Activated CD4-positive, alpha-beta T cell treated with anti-CD3 and anti-CD28 coated beads, Interleukin-10, Interleukin-2, amounts not matched to agents 100 ng/mL and 50 ng/mL, durations not matched to agents 16 hours and 8 hours (primary cell): ENCODE measurements at regions not wholly inside any gene's neighbourhood (a gene's known extent, or its start where the extent isn't known, plus 50 kb on each side); places are given as distances from the start of the nearest gene placed in this dataset.
A peak's percentile ranks its signal among the peaks of the same experiment; 100 is the strongest.

Source experiments
- DNase-seq: peaks from one replicate; pipeline ENCODE4 v3.0.0-alpha.2; 2020

- no peak for DNase-seq
Observed at GRCh38 chr2:5467178-5467905, 224.8 kb upstream of the SOX11 start.

DNA sequence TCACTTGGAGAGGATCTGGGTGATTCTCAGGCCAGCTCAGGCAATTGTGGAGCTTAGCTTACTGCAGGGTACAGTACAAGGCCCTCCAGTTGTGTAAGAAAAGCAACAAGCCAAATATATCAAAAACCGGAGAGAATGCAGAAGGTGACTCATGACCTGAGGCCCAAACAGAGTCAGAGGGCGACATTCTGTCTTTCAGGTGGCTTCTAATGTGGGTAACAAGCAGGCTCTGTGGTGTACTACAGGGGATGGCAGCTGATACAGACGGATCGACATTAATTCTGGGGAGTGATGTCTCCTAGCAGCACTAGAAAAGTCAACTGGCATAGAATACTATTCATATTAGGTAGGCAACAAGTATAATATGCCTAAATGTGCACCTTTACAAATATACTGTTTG lies 219.5 kb upstream of the SOX11 start:
- no peak for DNase-seq

- DNase-seq, result no peak
Observed at GRCh38 chr2:5473635-5474034, 218.5 kb upstream of the SOX11 start.

- DNase-seq, result no peak
Observed at GRCh38 chr2:5474716-5475115, 217.5 kb upstream of the SOX11 start.

DNA sequence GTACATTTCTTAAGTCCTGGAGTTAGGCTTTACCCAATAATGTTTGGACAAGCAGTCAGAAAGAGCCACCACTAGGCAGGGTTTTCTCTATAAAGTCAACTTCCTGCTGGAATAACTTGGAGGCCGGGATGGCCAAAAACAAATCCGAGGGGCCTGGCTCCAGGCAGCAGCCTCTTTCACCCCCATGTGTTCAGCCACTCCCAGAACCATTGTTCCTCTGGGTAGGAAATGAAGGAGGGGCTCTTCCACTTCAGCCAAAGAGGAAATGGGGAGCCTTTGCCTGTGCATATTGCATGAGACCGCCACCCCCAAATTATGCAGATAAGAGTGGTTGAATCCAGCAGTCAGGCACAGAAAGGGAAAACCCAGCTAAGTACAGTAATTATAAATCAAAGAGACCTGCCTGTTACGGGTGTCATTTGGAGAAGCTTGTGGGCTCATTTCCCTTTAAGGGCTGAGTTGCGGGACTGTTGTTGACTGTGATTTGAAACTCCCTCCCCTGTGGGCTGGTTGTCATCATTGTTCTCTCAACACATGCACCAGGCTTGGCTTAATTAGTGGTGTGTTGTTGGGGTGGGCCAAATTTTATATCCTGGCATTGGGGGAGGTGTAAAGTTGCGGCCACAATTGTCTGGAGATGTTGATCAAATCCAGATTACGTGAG lies 212.8 kb upstream of the SOX11 start:
- DNase-seq, result peak; percentile 22

GRCh38 chr2:5482929-5483331 lies 209.3 kb upstream of the SOX11 start:
- DNase-seq, result no peak

DNA sequence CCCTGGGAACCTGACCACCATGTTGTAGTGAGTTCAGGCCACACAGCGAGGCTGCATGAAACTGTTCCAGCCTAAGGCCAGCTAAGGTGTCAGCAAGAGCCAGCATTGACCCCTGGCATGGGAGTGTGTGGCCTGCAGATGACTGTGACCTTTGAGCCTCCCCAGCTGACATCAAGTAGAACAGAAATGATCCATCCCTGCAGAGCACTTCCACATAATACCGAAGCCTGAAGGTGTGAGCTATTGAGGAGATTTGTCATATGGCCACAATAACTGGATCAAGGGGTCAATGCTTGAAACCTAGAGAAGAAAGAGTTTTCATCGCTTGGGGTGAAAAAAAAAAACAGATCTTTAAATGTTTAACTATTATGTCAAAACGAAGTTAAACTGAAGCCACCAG lies 207.3 kb upstream of the SOX11 start:
- no peak for DNase-seq

DNA sequence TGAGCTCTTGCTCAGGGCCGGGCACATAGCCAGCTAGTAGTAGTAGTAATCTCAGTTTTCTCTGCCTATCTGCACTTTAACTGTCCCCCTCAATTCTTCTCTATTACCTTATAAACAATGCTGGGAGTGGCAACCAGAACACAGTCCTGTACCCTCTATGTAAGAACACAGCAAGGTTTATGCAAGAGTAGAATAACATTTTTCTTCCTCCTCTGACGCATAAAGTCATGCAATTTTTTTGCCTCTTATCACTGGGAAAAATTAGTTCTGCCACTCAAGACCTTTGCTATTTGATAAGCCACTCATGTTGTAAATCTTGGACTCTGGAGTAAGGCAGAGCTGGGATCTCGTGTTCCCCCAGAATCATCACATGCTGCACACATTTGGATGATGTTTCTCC lies 200.7 kb upstream of the SOX11 start:
- DNase-seq, result no peak

DNA sequence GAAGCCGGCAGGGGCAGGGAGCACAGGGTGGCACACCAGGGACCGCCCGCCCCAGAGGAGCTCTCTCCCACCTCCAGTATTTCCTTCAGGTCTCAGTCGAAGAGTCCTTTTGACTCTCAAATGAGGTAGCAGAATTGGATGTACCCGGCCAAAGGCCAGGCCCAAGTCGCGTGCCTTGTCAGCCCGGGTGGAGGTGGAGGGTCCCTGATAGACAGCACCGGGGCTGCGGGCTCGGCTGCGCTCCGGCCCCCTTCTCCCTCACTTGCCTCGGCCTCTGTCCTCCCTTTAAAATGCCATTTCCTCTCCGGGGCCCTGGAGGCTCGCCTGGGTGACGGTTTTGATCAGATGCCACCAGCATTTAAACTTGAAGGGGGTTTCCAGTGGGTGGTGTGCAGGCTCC lies 198.9 kb upstream of the SOX11 start:
- DNase-seq, result no peak

- no peak for DNase-seq
Observed at GRCh38 chr2:5494212-5494611, 198.0 kb upstream of the SOX11 start.

GRCh38 chr2:5495586-5495985 lies 196.6 kb upstream of the SOX11 start:
- DNase-seq, result no peak

GRCh38 chr2:5497874-5498273 lies 194.3 kb upstream of the SOX11 start:
- no peak for DNase-seq

- no peak for DNase-seq
Observed at GRCh38 chr2:5501807-5502206, 190.4 kb upstream of the SOX11 start.

DNA sequence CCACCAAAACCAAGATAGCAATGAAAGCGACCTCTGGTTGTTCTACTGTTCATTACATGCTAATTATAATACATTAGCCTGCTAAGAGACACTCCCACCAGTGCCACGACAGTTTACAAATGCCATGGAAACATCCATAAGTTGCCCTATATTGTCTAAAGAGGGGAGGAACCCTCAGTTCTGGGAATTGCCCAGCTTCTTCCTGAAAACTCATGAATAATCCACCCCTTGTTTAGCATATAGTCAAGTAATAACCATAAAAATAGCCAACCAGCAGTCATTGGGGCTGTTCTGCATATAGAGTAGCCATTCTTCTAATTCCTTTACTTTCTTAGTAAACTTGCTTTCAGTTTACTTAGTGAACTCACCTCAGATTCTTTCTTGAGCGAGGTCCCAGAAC lies 189.8 kb upstream of the SOX11 start:
- DNase-seq, result no peak

DNA sequence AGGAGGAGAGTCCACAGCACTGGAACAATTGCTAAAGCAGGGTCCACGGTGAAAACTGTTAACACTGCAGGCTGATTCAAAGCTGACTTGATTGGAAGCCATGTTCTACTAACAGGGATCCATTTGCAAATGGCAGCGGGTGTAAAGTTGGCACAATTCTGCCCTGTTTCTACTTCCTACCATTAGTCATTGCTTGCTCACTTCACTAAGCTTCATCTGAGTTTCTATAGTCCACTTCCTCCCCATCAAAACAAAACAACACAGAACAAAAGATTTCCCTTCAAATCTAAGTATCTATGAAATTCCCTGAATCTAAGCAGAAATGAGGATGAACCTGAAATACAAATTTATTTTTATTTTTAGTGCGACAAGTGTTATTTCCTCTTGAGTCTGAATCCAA lies 187.4 kb upstream of the SOX11 start:
- DNase-seq, result no peak

GRCh38 chr2:5507367-5507766 lies 184.8 kb upstream of the SOX11 start:
- DNase-seq, result no peak

DNA sequence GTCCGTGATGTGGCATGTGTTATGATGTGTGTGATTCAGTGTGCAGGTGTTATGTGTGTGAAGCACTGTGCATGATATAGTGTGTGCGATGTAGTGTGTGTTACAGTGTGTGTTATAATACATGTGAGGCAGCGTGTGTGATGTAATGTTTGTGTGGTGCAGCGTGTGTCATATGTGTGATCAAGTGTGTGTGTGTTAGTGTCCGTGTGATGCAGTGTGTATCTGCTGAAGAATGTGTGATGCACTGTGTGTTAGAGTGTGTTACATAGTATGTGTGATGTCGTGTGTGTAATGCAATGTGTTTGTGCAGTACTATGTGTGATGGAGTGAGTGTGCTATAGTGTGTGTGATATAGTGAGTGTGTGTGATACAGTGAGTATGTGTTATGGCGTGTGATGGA lies 182.8 kb upstream of the SOX11 start:
- DNase-seq, result no peak

DNA sequence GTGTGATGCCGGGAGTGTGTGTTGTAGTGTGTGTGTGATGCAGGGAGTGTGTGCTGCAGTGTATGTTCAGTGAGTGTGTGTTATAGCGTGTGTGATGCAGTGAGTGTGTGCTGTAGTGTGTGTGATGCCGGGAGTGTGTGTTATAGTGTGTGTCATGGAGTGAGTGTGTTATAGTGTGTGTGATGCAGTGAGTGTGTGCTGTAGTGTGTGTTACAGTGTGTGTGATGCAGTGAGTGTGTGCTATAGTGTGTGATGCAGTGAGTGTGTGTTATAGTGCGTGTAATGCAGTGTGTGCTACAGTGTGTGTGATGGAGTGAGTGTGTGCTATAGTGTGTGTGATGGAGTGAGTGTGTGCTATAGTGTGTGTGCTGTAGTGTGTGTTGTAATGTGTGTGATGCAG lies 182.1 kb upstream of the SOX11 start:
- DNase-seq, result no peak

GRCh38 chr2:5515693-5516092 lies 176.5 kb upstream of the SOX11 start:
- DNase-seq, result no peak

GRCh38 chr2:5519286-5519685 lies 172.9 kb upstream of the SOX11 start:
- no peak for DNase-seq

GRCh38 chr2:5520463-5520972 lies 171.7 kb upstream of the SOX11 start:
- no peak for DNase-seq

- no peak for DNase-seq
Observed at GRCh38 chr2:5521461-5521860, 170.7 kb upstream of the SOX11 start.

GRCh38 chr2:5524551-5524950 lies 167.6 kb upstream of the SOX11 start:
- DNase-seq, result no peak

- DNase-seq, result no peak
Observed at GRCh38 chr2:5528706-5529105, 163.5 kb upstream of the SOX11 start.
